ENCODE measurements at regions not wholly inside any gene's neighbourhood (a gene's known extent, or its start where the extent isn't known, plus 50 kb on each side); places are given as distances from the start of the nearest gene placed in this dataset.

DNA sequence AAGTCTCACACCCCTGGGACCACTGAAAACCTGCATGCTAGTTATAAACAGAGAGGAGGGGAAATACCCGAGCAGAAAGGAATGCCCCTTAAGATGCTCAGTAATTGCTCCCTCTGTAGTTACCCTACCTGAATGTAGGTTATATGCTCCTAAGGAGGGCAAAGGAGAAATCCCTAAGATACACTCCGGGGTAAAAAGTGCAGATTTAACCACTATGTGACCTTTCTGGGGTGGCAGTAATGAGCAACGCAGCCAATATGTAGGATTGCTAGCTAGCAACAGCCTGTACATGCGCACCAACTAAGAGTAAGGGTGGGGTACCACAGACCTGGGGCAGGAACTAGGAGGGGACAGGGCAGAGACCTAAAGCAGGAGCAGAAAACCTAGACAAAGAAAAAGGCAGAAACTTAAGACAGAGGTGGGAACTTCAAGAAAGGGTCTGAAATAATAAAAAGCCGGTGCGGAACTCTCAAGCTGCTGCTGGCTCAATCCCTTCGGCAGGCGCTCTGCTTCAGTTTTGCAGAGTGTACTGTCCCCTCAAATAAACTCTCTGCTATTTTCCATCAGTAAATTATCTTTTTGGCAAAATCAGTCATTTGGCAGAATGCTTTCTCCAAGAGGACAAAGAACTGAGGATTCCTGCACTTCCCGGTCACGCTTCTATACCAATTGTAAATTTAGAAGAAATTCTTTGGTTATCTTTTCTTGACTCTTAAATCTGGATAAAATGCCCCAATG, 823.8 kb downstream of the CDH11 start:
- no peak overlapping the region for H3K4me3 ChIP-seq
- no peak overlapping the region for H2AFZ ChIP-seq (ENCODE audit: control insufficient read depth, low read depth, low read length)
- no peak overlapping the region for H3K4me2 ChIP-seq (ENCODE audit: control insufficient read depth, insufficient read depth)
- WGBS (ENCODE audit: insufficient coverage, insufficient replicate concordance, low lambda C conversion rate, missing lambda C conversion rate), result 65% methylated on average over 10 of the region's 10 CpGs
- ChIA-PET CTCF (no interaction called here), RAD21 (ENCODE audit: unreplicated experiment) (no interaction called here), POLR2A (no interaction called here), SMC1A (ENCODE audit: uncharacterized antibody, unreplicated experiment) (interaction anchor here (0.6 to 1.4 kb wide), 2 partner anchors 12 to 180 kb away, joined by 4 to 6 read pairs; no protein-coding TSS in a partner anchor)
- TF ChIP-seq SP1 (IDR thresholded peaks at IDR 0.05; ENCODE audit: low read depth, low read length) (no peak), CBFB (IDR thresholded peaks at IDR 0.05; ENCODE audit: low read depth) (no peak), MYC (IDR thresholded peaks at IDR 0.05; ENCODE audit: insufficient read depth, insufficient read length, insufficient replicate concordance, low read length, severe bottlenecking) (no peak), NFYA (IDR thresholded peaks at IDR 0.05; ENCODE audit: borderline replicate concordance, low read depth, low read length) (no peak), TAF1 (IDR thresholded peaks at IDR 0.05; ENCODE audit: borderline replicate concordance, low read depth, low read length) (no peak), BCLAF1 (IDR thresholded peaks at IDR 0.05) (no peak), CREM (IDR thresholded peaks at IDR 0.05; ENCODE audit: low read depth) (no peak), PML (IDR thresholded peaks at IDR 0.05; ENCODE audit: low read length) (no peak)
- TF ChIP-seq, protein P1, sequence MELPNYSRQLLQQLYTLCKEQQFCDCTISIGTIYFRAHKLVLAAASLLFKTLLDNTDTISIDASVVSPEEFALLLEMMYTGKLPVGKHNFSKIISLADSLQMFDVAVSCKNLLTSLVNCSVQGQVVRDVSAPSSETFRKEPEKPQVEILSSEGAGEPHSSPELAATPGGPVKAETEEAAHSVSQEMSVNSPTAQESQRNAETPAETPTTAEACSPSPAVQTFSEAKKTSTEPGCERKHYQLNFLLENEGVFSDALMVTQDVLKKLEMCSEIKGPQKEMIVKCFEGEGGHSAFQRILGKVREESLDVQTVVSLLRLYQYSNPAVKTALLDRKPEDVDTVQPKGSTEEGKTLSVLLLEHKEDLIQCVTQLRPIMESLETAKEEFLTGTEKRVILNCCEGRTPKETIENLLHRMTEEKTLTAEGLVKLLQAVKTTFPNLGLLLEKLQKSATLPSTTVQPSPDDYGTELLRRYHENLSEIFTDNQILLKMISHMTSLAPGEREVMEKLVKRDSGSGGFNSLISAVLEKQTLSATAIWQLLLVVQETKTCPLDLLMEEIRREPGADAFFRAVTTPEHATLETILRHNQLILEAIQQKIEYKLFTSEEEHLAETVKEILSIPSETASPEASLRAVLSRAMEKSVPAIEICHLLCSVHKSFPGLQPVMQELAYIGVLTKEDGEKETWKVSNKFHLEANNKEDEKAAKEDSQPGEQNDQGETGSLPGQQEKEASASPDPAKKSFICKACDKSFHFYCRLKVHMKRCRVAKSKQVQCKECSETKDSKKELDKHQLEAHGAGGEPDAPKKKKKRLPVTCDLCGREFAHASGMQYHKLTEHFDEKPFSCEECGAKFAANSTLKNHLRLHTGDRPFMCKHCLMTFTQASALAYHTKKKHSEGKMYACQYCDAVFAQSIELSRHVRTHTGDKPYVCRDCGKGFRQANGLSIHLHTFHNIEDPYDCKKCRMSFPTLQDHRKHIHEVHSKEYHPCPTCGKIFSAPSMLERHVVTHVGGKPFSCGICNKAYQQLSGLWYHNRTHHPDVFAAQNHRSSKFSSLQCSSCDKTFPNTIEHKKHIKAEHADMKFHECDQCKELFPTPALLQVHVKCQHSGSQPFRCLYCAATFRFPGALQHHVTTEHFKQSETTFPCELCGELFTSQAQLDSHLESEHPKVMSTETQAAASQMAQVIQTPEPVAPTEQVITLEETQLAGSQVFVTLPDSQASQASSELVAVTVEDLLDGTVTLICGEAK (IDR thresholded peaks at IDR 0.05; ENCODE audit: borderline replicate concordance), result no peak
- TF ChIP-seq, protein P2, sequence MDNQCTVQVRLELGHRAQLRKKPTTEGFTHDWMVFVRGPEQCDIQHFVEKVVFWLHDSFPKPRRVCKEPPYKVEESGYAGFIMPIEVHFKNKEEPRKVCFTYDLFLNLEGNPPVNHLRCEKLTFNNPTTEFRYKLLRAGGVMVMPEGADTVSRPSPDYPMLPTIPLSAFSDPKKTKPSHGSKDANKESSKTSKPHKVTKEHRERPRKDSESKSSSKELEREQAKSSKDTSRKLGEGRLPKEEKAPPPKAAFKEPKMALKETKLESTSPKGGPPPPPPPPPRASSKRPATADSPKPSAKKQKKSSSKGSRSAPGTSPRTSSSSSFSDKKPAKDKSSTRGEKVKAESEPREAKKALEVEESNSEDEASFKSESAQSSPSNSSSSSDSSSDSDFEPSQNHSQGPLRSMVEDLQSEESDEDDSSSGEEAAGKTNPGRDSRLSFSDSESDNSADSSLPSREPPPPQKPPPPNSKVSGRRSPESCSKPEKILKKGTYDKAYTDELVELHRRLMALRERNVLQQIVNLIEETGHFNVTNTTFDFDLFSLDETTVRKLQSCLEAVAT (IDR thresholded peaks at IDR 0.05), result no peak
- TF ChIP-seq, protein P3, sequence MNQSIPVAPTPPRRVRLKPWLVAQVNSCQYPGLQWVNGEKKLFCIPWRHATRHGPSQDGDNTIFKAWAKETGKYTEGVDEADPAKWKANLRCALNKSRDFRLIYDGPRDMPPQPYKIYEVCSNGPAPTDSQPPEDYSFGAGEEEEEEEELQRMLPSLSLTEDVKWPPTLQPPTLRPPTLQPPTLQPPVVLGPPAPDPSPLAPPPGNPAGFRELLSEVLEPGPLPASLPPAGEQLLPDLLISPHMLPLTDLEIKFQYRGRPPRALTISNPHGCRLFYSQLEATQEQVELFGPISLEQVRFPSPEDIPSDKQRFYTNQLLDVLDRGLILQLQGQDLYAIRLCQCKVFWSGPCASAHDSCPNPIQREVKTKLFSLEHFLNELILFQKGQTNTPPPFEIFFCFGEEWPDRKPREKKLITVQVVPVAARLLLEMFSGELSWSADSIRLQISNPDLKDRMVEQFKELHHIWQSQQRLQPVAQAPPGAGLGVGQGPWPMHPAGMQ (IDR thresholded peaks at IDR 0.05; ENCODE audit: borderline replicate concordance), result no peak
- H3K27ac ChIP-seq (ENCODE audit: control insufficient read depth, insufficient read depth), result no peak overlapping the region
- DNase-seq (ENCODE audit: low read depth, low spot score) (no peak), ATAC-seq (no peak), FAIRE-seq (no peak)
- in situ Hi-C loops (cut with MboI), result no loop called here
- intact Hi-C loops (cut with micrococcal nuclease; ENCODE audit: unreplicated experiment), result no loop called here
- BruUV-seq (replicated peaks), result no TSS peak
- H3K79me2 ChIP-seq (ENCODE audit: control insufficient read depth, insufficient read depth, low read length), result no peaks in the 10 kb centered on the region
- no peaks in the 10 kb centered on the region for H3K4me1 ChIP-seq (ENCODE audit: control insufficient read depth, insufficient read depth, low read length)
- no peak overlapping the region for H3K9ac ChIP-seq (ENCODE audit: control insufficient read depth, insufficient read depth, low read length)
- no peaks in the 10 kb centered on the region for H3K27me3 ChIP-seq (replicated peaks in 1 of 2; ENCODE audit: control insufficient read depth in 2 of 2, insufficient read depth in 2 of 2, low read length in 1 of 2)
- H3K9me3 ChIP-seq (replicated peaks; ENCODE audit: control insufficient read depth, insufficient read depth, low read length), result no peaks in the 10 kb centered on the region
- no peaks in the 10 kb centered on the region for H4K20me1 ChIP-seq (ENCODE audit: control insufficient read depth, insufficient read depth)
- no peaks in the 10 kb centered on the region for H3K36me3 ChIP-seq (ENCODE audit: control insufficient read depth in 2 of 2, insufficient read depth in 2 of 2, low read length in 1 of 2)
